Astrocyte (in vitro differentiated cells and primary cell): ENCODE measurements at regions not wholly inside any gene's neighbourhood (a gene's known extent, or its start where the extent isn't known, plus 50 kb on each side); places are given as distances from the start of the nearest gene placed in this dataset.

ENCODE experiments used
- DNase-seq: peaks from one replicate; pipeline ENCODE4 v3.0.0-alpha.2; 2010; ENCODE audit warnings: low read depth
- FAIRE-seq: peaks from 2 replicates; lab custom pipeline; 2011; peaks lifted over from hg19 to GRCh38; lab: Jason Lieb, UNC
- H2AFZ ChIP-seq: 2 replicates; pipeline ENCODE4 v1.6.0; 2012; ENCODE audit warnings: low read depth, low read length, inconsistent platforms
- H3K27ac ChIP-seq: 2 replicates; pipeline ENCODE4 v1.5.1; 2011; ENCODE audit warnings: low read depth, low read length, inconsistent platforms
- H3K27me3 ChIP-seq: 2 replicates; pipeline ENCODE4 v1.6.0; 2011; ENCODE audit warnings: low read length, inconsistent platforms; ENCODE audit not compliant: insufficient read depth
- H3K36me3 ChIP-seq: 2 replicates; pipeline ENCODE4 v1.5.1; 2011; ENCODE audit warnings: low read length, inconsistent platforms; ENCODE audit not compliant: insufficient read depth
- H3K4me1 ChIP-seq: 2 replicates; pipeline ENCODE4 v1.5.1; 2011; ENCODE audit warnings: low read length, inconsistent platforms; ENCODE audit not compliant: insufficient read depth
- H3K4me2 ChIP-seq: 2 replicates; pipeline ENCODE4 v1.6.0; 2012; ENCODE audit warnings: low read length, inconsistent platforms
- H3K4me3 ChIP-seq: 2 replicates; pipeline ENCODE4 v1.5.1; 2011; ENCODE audit warnings: low read depth, mild to moderate bottlenecking, low read length, inconsistent platforms; ENCODE audit not compliant: insufficient read depth
- H3K79me2 ChIP-seq: 2 replicates; pipeline ENCODE4 v1.6.0; 2012; ENCODE audit warnings: mild to moderate bottlenecking, low read length, inconsistent platforms; ENCODE audit not compliant: insufficient read depth
- H3K9ac ChIP-seq: 2 replicates; pipeline ENCODE4 v1.6.0; 2012; ENCODE audit warnings: mild to moderate bottlenecking, low read length, inconsistent platforms
- H3K9me3 ChIP-seq: 2 replicates; pipeline ENCODE4 v1.5.1; 2012; ENCODE audit warnings: low read depth, mild to moderate bottlenecking, low read length, inconsistent platforms; ENCODE audit not compliant: insufficient read depth
- H4K20me1 ChIP-seq: 2 replicates; pipeline ENCODE4 v1.6.0; 2012; ENCODE audit warnings: low read length, inconsistent platforms; ENCODE audit not compliant: insufficient read depth
- H3K27ac Mint-ChIP-seq: one replicate; pipeline ENCODE4 v1.8.0; 2021; ENCODE audit warnings: mild to moderate bottlenecking, mixed read lengths; ENCODE audit not compliant: unreplicated experiment
- H3K27me3 Mint-ChIP-seq: one replicate; pipeline ENCODE4 v1.8.0; 2021; ENCODE audit warnings: low read depth, mixed read lengths; ENCODE audit not compliant: unreplicated experiment
- H3K36me3 Mint-ChIP-seq: one replicate; pipeline ENCODE4 v1.8.0; 2021; ENCODE audit warnings: low read depth, mixed read lengths; ENCODE audit not compliant: unreplicated experiment
- H3K4me1 Mint-ChIP-seq: one replicate; pipeline ENCODE4 v1.8.0; 2021; ENCODE audit warnings: low read depth, mixed read lengths; ENCODE audit not compliant: unreplicated experiment
- H3K4me3 Mint-ChIP-seq: one replicate; pipeline ENCODE4 v1.8.0; 2021; ENCODE audit warnings: mild to moderate bottlenecking, moderate library complexity, mixed read lengths; ENCODE audit not compliant: unreplicated experiment
- H3K9me3 Mint-ChIP-seq: one replicate; pipeline ENCODE4 v1.8.0; 2021; ENCODE audit warnings: mild to moderate bottlenecking, mixed read lengths; ENCODE audit not compliant: unreplicated experiment
- EZH2 ChIP-seq: IDR thresholded peaks from 2 replicates; pipeline ENCODE4 v1.6.1; 2012; ENCODE audit warnings: mild to moderate bottlenecking, low read length, inconsistent platforms; ENCODE audit not compliant: insufficient read depth
- TF ChIP-seq, protein P1 (sequence below): IDR thresholded peaks from 2 replicates; pipeline ENCODE4 v1.5.1; 2011; ENCODE audit warnings: low read depth, mild to moderate bottlenecking, inconsistent platforms, low read length, moderate library complexity; ENCODE audit not compliant: insufficient read depth

DNA sequence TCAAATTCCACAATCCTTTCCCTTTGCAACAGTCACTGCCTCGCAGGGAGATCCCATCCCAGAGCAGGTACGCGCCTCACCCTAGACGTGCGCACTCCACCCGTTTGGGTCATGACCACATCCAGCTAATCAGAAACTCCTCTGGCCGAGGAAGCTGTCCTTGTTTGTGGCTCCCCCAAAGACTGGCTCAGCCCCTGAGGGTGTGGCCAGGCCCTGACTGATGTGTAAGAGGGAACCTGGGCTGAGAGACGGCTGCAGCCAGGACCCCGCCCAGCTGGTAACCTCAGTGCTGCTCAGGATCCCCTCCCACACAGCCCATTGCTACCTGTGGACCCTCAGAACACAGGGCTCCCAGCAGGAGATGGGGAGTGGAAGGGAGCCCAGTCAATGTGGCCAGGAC is 183.2 kb upstream of the SFSWAP start:
- H3K9me3 ChIP-seq = no peaks in the 10 kb centered on the region
- no peaks in the 10 kb centered on the region for H4K20me1 ChIP-seq
- H3K4me2 ChIP-seq = no peak overlapping the region
- no peak overlapping the region for H2AFZ ChIP-seq
- DNase-seq (no peak), FAIRE-seq (no peak)
- Mint-ChIP-seq H3K36me3 (no peaks in the 10 kb centered on the region), H3K27me3 (peaks cover 30% of the 10 kb centered on the region), H3K4me1 (no peaks in the 10 kb centered on the region), H3K4me3 (no peak overlapping the region), H3K27ac (no peak overlapping the region), H3K9me3 (no peaks in the 10 kb centered on the region)
- H3K79me2 ChIP-seq = no peaks in the 10 kb centered on the region
- no peak for TF ChIP-seq EZH2
- TF ChIP-seq, protein P1, sequence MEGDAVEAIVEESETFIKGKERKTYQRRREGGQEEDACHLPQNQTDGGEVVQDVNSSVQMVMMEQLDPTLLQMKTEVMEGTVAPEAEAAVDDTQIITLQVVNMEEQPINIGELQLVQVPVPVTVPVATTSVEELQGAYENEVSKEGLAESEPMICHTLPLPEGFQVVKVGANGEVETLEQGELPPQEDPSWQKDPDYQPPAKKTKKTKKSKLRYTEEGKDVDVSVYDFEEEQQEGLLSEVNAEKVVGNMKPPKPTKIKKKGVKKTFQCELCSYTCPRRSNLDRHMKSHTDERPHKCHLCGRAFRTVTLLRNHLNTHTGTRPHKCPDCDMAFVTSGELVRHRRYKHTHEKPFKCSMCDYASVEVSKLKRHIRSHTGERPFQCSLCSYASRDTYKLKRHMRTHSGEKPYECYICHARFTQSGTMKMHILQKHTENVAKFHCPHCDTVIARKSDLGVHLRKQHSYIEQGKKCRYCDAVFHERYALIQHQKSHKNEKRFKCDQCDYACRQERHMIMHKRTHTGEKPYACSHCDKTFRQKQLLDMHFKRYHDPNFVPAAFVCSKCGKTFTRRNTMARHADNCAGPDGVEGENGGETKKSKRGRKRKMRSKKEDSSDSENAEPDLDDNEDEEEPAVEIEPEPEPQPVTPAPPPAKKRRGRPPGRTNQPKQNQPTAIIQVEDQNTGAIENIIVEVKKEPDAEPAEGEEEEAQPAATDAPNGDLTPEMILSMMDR = no peak
- H3K9ac ChIP-seq = no peak overlapping the region
- no peak overlapping the region for H3K4me3 ChIP-seq
- H3K4me1 ChIP-seq = no peaks in the 10 kb centered on the region
- H3K27me3 ChIP-seq = no peaks in the 10 kb centered on the region
- H3K36me3 ChIP-seq = no peaks in the 10 kb centered on the region
- H3K27ac ChIP-seq = no peak overlapping the region

DNA sequence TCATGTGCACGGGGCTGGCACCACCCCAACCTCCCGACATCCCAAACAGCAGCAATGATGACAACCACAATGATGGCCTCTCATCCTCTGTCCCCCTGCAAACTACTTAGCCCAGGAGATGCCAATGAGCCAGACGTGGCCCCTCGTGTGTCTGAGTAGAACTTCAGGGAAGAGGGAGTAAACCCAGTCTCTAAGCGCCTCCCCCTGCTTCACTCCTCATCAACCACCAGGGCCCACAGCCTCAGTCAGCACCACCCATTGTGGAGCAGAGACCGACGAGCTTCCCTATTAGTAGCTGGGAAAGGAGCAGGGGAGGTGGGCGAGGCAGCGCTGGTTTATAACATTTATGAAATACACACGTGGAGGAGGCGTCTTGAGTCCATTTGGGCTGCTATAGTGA is 182.7 kb upstream of the SFSWAP start:
- H4K20me1 ChIP-seq = no peaks in the 10 kb centered on the region
- H3K27me3 ChIP-seq = no peaks in the 10 kb centered on the region
- H3K4me3 ChIP-seq = no peak overlapping the region
- H3K4me2 ChIP-seq = no peak overlapping the region
- Mint-ChIP-seq H3K9me3 (no peaks in the 10 kb centered on the region), H3K4me1 (no peaks in the 10 kb centered on the region), H3K4me3 (no peak overlapping the region), H3K27me3 (peaks cover 32% of the 10 kb centered on the region), H3K36me3 (no peaks in the 10 kb centered on the region), H3K27ac (no peak overlapping the region)
- no peaks in the 10 kb centered on the region for H3K4me1 ChIP-seq
- no peak overlapping the region for H3K9ac ChIP-seq
- H3K36me3 ChIP-seq = no peaks in the 10 kb centered on the region
- H3K27ac ChIP-seq = no peak overlapping the region
- DNase-seq (no peak), FAIRE-seq (no peak)
- TF ChIP-seq, protein P1 = no peak
- TF ChIP-seq EZH2 = no peak
- H3K9me3 ChIP-seq = no peaks in the 10 kb centered on the region
- H2AFZ ChIP-seq = no peak overlapping the region
- no peaks in the 10 kb centered on the region for H3K79me2 ChIP-seq

DNA sequence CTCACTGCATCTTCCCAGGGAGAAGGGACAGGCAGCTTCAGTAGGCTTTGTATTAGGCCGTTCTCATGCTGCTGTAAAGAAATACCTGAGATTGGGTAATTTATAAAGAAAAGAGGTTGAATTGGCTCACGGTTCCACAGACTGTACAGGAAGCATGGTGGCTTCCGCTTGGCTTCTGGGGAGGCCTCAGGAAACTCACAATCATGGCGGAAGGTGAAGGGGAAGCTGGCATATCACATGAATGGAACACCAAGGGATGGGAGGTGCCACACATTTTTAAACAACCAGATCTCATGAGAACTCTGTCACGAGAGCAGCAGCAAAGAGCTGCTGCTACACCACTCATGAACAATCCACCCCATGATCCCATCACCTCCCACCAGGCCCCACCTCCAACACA is 182.2 kb upstream of the SFSWAP start:
- Histone ChIP-seq H3K4me2 (no peak overlapping the region), H3K4me3 (no peak overlapping the region), H3K9me3 (no peaks in the 10 kb centered on the region), H3K9ac (no peak overlapping the region), H3K4me1 (no peaks in the 10 kb centered on the region), H2AFZ (no peak overlapping the region), H3K36me3 (no peaks in the 10 kb centered on the region), H4K20me1 (no peaks in the 10 kb centered on the region), H3K79me2 (no peaks in the 10 kb centered on the region), H3K27ac (no peak overlapping the region), H3K27me3 (no peaks in the 10 kb centered on the region)
- H3K9me3 Mint-ChIP-seq = no peaks in the 10 kb centered on the region
- TF ChIP-seq, protein P1 = no peak
- no peak for TF ChIP-seq EZH2
- peaks cover 36% of the 10 kb centered on the region for H3K27me3 Mint-ChIP-seq
- DNase-seq = no peak
- no peak overlapping the region for H3K27ac Mint-ChIP-seq
- no peaks in the 10 kb centered on the region for H3K36me3 Mint-ChIP-seq
- no peak for FAIRE-seq
- no peak overlapping the region for H3K4me3 Mint-ChIP-seq
- H3K4me1 Mint-ChIP-seq = no peaks in the 10 kb centered on the region
